ENCODE measurements at regions not wholly inside any gene's neighbourhood (a gene's known extent, or its start where the extent isn't known, plus 50 kb on each side); places are given as distances from the start of the nearest gene placed in this dataset.

DNA sequence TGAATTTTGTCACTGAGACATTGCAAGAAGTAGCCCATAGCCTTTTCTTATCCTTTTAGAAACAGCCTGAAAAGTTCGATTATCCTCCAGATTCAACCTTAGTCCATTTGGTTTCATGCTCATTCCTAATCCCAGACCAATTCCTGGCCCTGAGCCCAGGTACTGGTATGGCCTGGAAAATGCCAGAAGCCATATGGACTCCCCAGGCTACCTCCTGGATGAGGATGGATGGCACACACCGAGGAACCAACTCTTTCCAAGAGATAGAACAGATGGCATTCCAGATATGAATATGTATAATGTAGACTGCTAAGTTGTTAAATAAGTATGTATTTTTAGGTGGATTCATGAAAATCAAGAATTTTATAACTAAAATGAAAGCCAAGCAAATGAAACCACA is 51.6 kb upstream of the SNAP25 start:
- TF ChIP-seq EZH2 (IDR thresholded peaks at IDR 0.05; ENCODE audit: borderline replicate concordance, insufficient read depth, low read depth, low read length, poor library complexity, severe bottlenecking), result no peak
- TF ChIP-seq, protein P1, sequence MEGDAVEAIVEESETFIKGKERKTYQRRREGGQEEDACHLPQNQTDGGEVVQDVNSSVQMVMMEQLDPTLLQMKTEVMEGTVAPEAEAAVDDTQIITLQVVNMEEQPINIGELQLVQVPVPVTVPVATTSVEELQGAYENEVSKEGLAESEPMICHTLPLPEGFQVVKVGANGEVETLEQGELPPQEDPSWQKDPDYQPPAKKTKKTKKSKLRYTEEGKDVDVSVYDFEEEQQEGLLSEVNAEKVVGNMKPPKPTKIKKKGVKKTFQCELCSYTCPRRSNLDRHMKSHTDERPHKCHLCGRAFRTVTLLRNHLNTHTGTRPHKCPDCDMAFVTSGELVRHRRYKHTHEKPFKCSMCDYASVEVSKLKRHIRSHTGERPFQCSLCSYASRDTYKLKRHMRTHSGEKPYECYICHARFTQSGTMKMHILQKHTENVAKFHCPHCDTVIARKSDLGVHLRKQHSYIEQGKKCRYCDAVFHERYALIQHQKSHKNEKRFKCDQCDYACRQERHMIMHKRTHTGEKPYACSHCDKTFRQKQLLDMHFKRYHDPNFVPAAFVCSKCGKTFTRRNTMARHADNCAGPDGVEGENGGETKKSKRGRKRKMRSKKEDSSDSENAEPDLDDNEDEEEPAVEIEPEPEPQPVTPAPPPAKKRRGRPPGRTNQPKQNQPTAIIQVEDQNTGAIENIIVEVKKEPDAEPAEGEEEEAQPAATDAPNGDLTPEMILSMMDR (IDR thresholded peaks at IDR 0.05), result no peak
- Histone ChIP-seq H3K79me2 (ENCODE audit: control insufficient read depth, insufficient read depth, low read length) (no peaks in the 10 kb centered on the region), H3K27me3 (replicated peaks in 1 of 4; ENCODE audit: control extremely low read depth in 1 of 4, control insufficient read depth in 3 of 4, insufficient read depth in 4 of 4, low read length in 3 of 4) (peaks cover 0 to 13% (median 5%) of the 10 kb centered on the region in 4 experiments), H3K9me3 (ENCODE audit: control extremely low read depth in 1 of 3, control insufficient read depth in 2 of 3, insufficient read depth in 1 of 3, low read length in 2 of 3) (peaks cover 0 to 2% (median 0%) of the 10 kb centered on the region in 3 donors), H4K20me1 (ENCODE audit: control insufficient read depth, insufficient read depth, low read length, poor library complexity, severe bottlenecking) (no peaks in the 10 kb centered on the region), H3K9ac (ENCODE audit: low read length) (no peak overlapping the region), H2AFZ (ENCODE audit: insufficient read depth, low read depth, low read length, poor library complexity, severe bottlenecking) (no peak overlapping the region), H3K4me1 (ENCODE audit: control insufficient read depth in 2 of 2, insufficient read depth in 2 of 2, low read length in 2 of 2) (no peaks in the 10 kb centered on the region), H3K36me3 (replicated peaks in 1 of 2; ENCODE audit: control extremely low read depth in 1 of 2, control insufficient read depth in 1 of 2, extremely low read depth in 1 of 2, insufficient read depth in 2 of 2, low read length in 1 of 2) (no peaks in the 10 kb centered on the region), H3K4me3 (ENCODE audit: control extremely low read depth in 1 of 5, extremely low read depth in 1 of 5, insufficient read depth in 1 of 5, low read depth in 2 of 5, low read length in 4 of 5) (no peak overlapping the region), H3K27ac (ENCODE audit: low read length in 2 of 2) (no peak overlapping the region), H3K4me2 (replicated peaks; ENCODE audit: low read depth, low read length, poor library complexity, severe bottlenecking) (no peak overlapping the region)
- CTCF ChIA-PET, result no interaction called here
- Mint-ChIP-seq H3K4me3 (no peak overlapping the region), H3K4me1 (peaks cover 4% of the 10 kb centered on the region), H3K9me3 (ENCODE audit: insufficient read depth) (peaks cover 3% of the 10 kb centered on the region), H3K27ac (no peak overlapping the region), H3K27me3 (peaks cover 11% of the 10 kb centered on the region)
- intact Hi-C loops (cut with micrococcal nuclease), result no loop called here
- DNase-seq (no peak), ATAC-seq (ENCODE audit: low read depth) (no peak)
- WGBS (ENCODE audit: insufficient coverage), result 57% methylated on average over 1 of the region's 2 CpGs
- POLR2A ChIA-PET, result no interaction called here

DNA sequence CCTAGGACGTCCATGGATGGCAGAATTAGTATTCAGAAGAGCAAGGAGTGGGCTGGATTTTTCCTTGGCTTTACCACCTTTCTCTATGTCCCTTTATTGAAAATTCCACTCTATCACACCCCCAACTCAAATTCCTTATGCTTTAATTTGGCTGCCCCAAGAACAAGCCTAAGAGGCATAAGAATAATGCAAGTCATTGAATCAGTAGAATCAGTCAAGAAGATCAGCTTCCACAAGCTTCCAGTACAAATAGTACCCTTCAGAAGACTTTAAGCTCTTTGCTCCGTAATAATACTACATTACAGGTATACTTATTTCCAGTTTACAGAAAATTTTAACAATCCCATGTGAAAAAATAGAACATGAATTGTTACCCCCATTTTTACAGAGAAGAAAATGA is 51.0 kb upstream of the SNAP25 start:
- Histone ChIP-seq H3K9me3 (ENCODE audit: control extremely low read depth in 1 of 3, control insufficient read depth in 2 of 3, insufficient read depth in 1 of 3, low read length in 2 of 3) (peaks cover 0 to 4% (median 2%) of the 10 kb centered on the region in 3 donors), H3K4me1 (ENCODE audit: control insufficient read depth in 2 of 2, insufficient read depth in 2 of 2, low read length in 2 of 2) (peaks cover 0 to 4% of the 10 kb centered on the region in 2 donors), H3K79me2 (ENCODE audit: control insufficient read depth, insufficient read depth, low read length) (no peaks in the 10 kb centered on the region), H3K4me3 (ENCODE audit: control extremely low read depth in 1 of 5, extremely low read depth in 1 of 5, insufficient read depth in 1 of 5, low read depth in 2 of 5, low read length in 4 of 5) (no peak overlapping the region), H4K20me1 (ENCODE audit: control insufficient read depth, insufficient read depth, low read length, poor library complexity, severe bottlenecking) (no peaks in the 10 kb centered on the region), H3K36me3 (replicated peaks in 1 of 2; ENCODE audit: control extremely low read depth in 1 of 2, control insufficient read depth in 1 of 2, extremely low read depth in 1 of 2, insufficient read depth in 2 of 2, low read length in 1 of 2) (no peaks in the 10 kb centered on the region), H3K9ac (ENCODE audit: low read length) (no peak overlapping the region), H3K4me2 (replicated peaks; ENCODE audit: low read depth, low read length, poor library complexity, severe bottlenecking) (no peak overlapping the region), H2AFZ (ENCODE audit: insufficient read depth, low read depth, low read length, poor library complexity, severe bottlenecking) (no peak overlapping the region), H3K27ac (ENCODE audit: low read length in 2 of 2) (no peak overlapping the region), H3K27me3 (replicated peaks in 1 of 4; ENCODE audit: control extremely low read depth in 1 of 4, control insufficient read depth in 3 of 4, insufficient read depth in 4 of 4, low read length in 3 of 4) (peaks cover 0 to 15% (median 7%) of the 10 kb centered on the region in 4 experiments)
- intact Hi-C loops (cut with micrococcal nuclease), result no loop called here
- no peak for TF ChIP-seq EZH2 (IDR thresholded peaks at IDR 0.05; ENCODE audit: borderline replicate concordance, insufficient read depth, low read depth, low read length, poor library complexity, severe bottlenecking)
- TF ChIP-seq, protein P1 (IDR thresholded peaks at IDR 0.05), result no peak
- ChIA-PET CTCF (no interaction called here), POLR2A (no interaction called here)
- H3K4me3 Mint-ChIP-seq, result no peak overlapping the region
- no peak for DNase-seq
- peaks cover 7% of the 10 kb centered on the region for H3K4me1 Mint-ChIP-seq
- no CpG with 5 or more reads among the region's 2 CpGs for WGBS (ENCODE audit: insufficient coverage)
- no peak for ATAC-seq (ENCODE audit: low read depth)
- H3K9me3 Mint-ChIP-seq (ENCODE audit: insufficient read depth), result peaks cover 3% of the 10 kb centered on the region
- H3K27me3 Mint-ChIP-seq, result peaks cover 13% of the 10 kb centered on the region
- no peak overlapping the region for H3K27ac Mint-ChIP-seq
